SK-MEL-5 (cell line): ENCODE measurements at regions not wholly inside any gene's neighbourhood (a gene's known extent, or its start where the extent isn't known, plus 50 kb on each side); places are given as distances from the start of the nearest gene placed in this dataset.
A peak's percentile ranks its signal among the peaks of the same experiment; 100 is the strongest.
"Not testable (repeated sequence)": the region's sequence is repeated elsewhere in the genome, so short reads cannot be mapped to it uniquely, and the experiment has no call there.

Source experiments
- DNase-seq: peaks from one replicate; pipeline ENCODE4 v3.0.0-alpha.2; 2016; ENCODE audit warnings: low read depth, low spot score
- in situ Hi-C: cut with HindIII; loops from 2 replicates; pipeline ENCODE4 v1.10.0; 2016; ENCODE audit warnings: low sequenced_read_pairs, high pct_unique_total_duplicates, low pct_unique_long_range_greater_than_20kb

GRCh38 chr5:154633744-154634143 lies 121.4 kb upstream of the LARP1 start:
- DNase-seq, in situ Hi-C loops: not testable (repeated sequence)

GRCh38 chr5:154631141-154631540 lies 124.0 kb upstream of the LARP1 start:
- DNase-seq, result no peak
- in situ Hi-C loops, result no loop called here

- in situ Hi-C loops, result no loop called here
Observed at GRCh38 chr5:154630410-154630809, 124.8 kb upstream of the LARP1 start.

GRCh38 chr5:154628685-154629084 lies 126.5 kb upstream of the LARP1 start:
- no peak for DNase-seq
- in situ Hi-C loops, result no loop called here

More at GRCh38 chr5:154630410-154630809, 124.8 kb upstream of the LARP1 start:
- no peak for DNase-seq

- no peak for DNase-seq
- in situ Hi-C loops, result no loop called here
Observed at GRCh38 chr5:154627698-154628678, 127.2 kb upstream of the LARP1 start.

- in situ Hi-C loops, result no loop called here
- DNase-seq, result no peak
Observed at GRCh38 chr5:154626876-154627557, 128.2 kb upstream of the LARP1 start.

- in situ Hi-C loops, result no loop called here
- DNase-seq, result no peak
Observed at GRCh38 chr5:154625031-154625430, 130.1 kb upstream of the LARP1 start.

- in situ Hi-C loops, result no loop called here
- DNase-seq, result no peak
Observed at GRCh38 chr5:154624341-154624740, 130.8 kb upstream of the LARP1 start.

- DNase-seq, result no peak
- in situ Hi-C loops, result no loop called here
Observed at GRCh38 chr5:154620411-154620810, 134.8 kb upstream of the LARP1 start.

GRCh38 chr5:154618696-154619095 lies 136.5 kb upstream of the LARP1 start:
- in situ Hi-C loops, result no loop called here
- DNase-seq, result no peak

GRCh38 chr5:154614595-154614994 lies 136.6 kb upstream of the HAND1 start:
- in situ Hi-C loops, result no loop called here
- no peak for DNase-seq

- in situ Hi-C loops, result no loop called here
- DNase-seq, result no peak
Observed at GRCh38 chr5:154614125-154614524, 136.1 kb upstream of the HAND1 start.

- DNase-seq, result no peak
- in situ Hi-C loops, result no loop called here
Observed at GRCh38 chr5:154612666-154613065, 134.6 kb upstream of the HAND1 start.

- DNase-seq, result no peak
- in situ Hi-C loops, result no loop called here
Observed at GRCh38 chr5:154611341-154611767, 133.3 kb upstream of the HAND1 start.

GRCh38 chr5:154610321-154611154 lies 132.5 kb upstream of the HAND1 start:
- in situ Hi-C loops, result no loop called here
- peak; percentile 76 for DNase-seq

- no peak for DNase-seq
- in situ Hi-C loops, result no loop called here
Observed at GRCh38 chr5:154609251-154609650, 131.2 kb upstream of the HAND1 start.

- DNase-seq, result no peak
- in situ Hi-C loops, result no loop called here
Observed at GRCh38 chr5:154608531-154609011, 130.5 kb upstream of the HAND1 start.

- DNase-seq, result no peak
- in situ Hi-C loops, result no loop called here
Observed at GRCh38 chr5:154607746-154608145, 129.7 kb upstream of the HAND1 start.
